ENCODE measurements at regions not wholly inside any gene's neighbourhood (a gene's known extent, or its start where the extent isn't known, plus 50 kb on each side); places are given as distances from the start of the nearest gene placed in this dataset.

- TF ChIP-seq REST (IDR thresholded peaks at IDR 0.05; ENCODE audit: low read depth), result no peak
- no peak for TF ChIP-seq POLR2AphosphoS5 (IDR thresholded peaks at IDR 0.05; ENCODE audit: low read depth, low read length)
- TF ChIP-seq POLR2A (IDR thresholded peaks at IDR 0.05; ENCODE audit: borderline replicate concordance, extremely low read depth, insufficient read depth, insufficient read length), result no peak
- TF ChIP-seq FOSL1 (IDR thresholded peaks at IDR 0.05; ENCODE audit: low read depth), result no peak
- no peak for TF ChIP-seq JUND (IDR thresholded peaks at IDR 0.05)
- TF ChIP-seq ZBTB33 (IDR thresholded peaks at IDR 0.05; ENCODE audit: extremely low read depth, insufficient replicate concordance, low read length), result no peak
- no peak for TF ChIP-seq CBX3 (IDR thresholded peaks at IDR 0.05; ENCODE audit: low read depth)
- TF ChIP-seq SP1 (IDR thresholded peaks at IDR 0.05; ENCODE audit: low read depth), result no peak
- no peak for TF ChIP-seq EZH2 (IDR thresholded peaks at IDR 0.05)
These were observed 324.2 kb upstream of the FIGN start (continued) for GRCh38 chr2:164060031-164060430.

GRCh38 chr2:164055623-164056022, 319.8 kb upstream of the FIGN start:
- RAD21 ChIA-PET (ENCODE audit: low non-redundant PET in 1 of 2, low total read pairs in 2 of 2, uncharacterized antibody in 2 of 2, unreplicated experiment in 2 of 2), result no interaction called here
- CTCF ChIA-PET, result no interaction called here
- Histone ChIP-seq H3K27ac (ENCODE audit: low read depth, low read length) (no peak overlapping the region), H3K9ac (ENCODE audit: low read length) (no peak overlapping the region), H2AFZ (ENCODE audit: low read depth, low read length, poor library complexity, severe bottlenecking) (no peak overlapping the region), H4K20me1 (ENCODE audit: insufficient read depth) (no peaks in the 10 kb centered on the region), H3K79me2 (ENCODE audit: insufficient read depth, low read length) (no peaks in the 10 kb centered on the region), H3K9me2 (ENCODE audit: insufficient read depth) (no peaks in the 10 kb centered on the region), H3K4me1 (ENCODE audit: control insufficient read depth in 1 of 2, insufficient read depth in 2 of 2, low read length in 2 of 2) (no peaks in the 10 kb centered on the region), H3K27me3 (ENCODE audit: insufficient read depth, low read length) (peaks cover 13% of the 10 kb centered on the region; the same call in 1 of the 2 replicates), H3K4me2 (ENCODE audit: low read length) (no peak overlapping the region), H3K4me3 (replicated peaks in 1 of 2; ENCODE audit: low read depth in 1 of 2, low read length in 2 of 2) (no peak overlapping the region), H3K36me3 (ENCODE audit: control insufficient read depth in 1 of 2, insufficient read depth in 2 of 2, low read length in 2 of 2) (no peaks in the 10 kb centered on the region), H3K9me3 (ENCODE audit: control insufficient read depth in 1 of 2, insufficient read depth in 1 of 2, low read depth in 1 of 2, low read length in 2 of 2) (no peaks in the 10 kb centered on the region)
- POLR2A ChIA-PET, result no interaction called here
- intact Hi-C loops (cut with micrococcal nuclease), result no loop called here
- TF ChIP-seq ATF3 (IDR thresholded peaks at IDR 0.05), result no peak
- TF ChIP-seq SRF (IDR thresholded peaks at IDR 0.05; ENCODE audit: low read depth), result no peak
- TF ChIP-seq CTCF (IDR thresholded peaks at IDR 0.05 in 2 of 3, conservative IDR thresholded peaks at IDR 0.05 in 1 of 3; ENCODE audit: borderline replicate concordance in 1 of 3, insufficient read depth in 1 of 3, low read depth in 2 of 3, low read length in 2 of 3), result no peak
- no peak for TF ChIP-seq RAD21 (IDR thresholded peaks at IDR 0.05; ENCODE audit: low read depth)
- no peak for TF ChIP-seq POLR2A (IDR thresholded peaks at IDR 0.05; ENCODE audit: borderline replicate concordance, extremely low read depth, insufficient read depth, insufficient read length)
- TF ChIP-seq TCF7L2 (IDR thresholded peaks at IDR 0.05; ENCODE audit: borderline replicate concordance, extremely low read depth, insufficient read depth, insufficient read length), result no peak
- no TSS peak for BruUV-seq (replicated peaks)
- no peak for ATAC-seq
- DNase-seq (ENCODE audit: low read depth, low spot score), result no peak
